ENCODE measurements at regions not wholly inside any gene's neighbourhood (a gene's known extent, or its start where the extent isn't known, plus 50 kb on each side); places are given as distances from the start of the nearest gene placed in this dataset.

DNA sequence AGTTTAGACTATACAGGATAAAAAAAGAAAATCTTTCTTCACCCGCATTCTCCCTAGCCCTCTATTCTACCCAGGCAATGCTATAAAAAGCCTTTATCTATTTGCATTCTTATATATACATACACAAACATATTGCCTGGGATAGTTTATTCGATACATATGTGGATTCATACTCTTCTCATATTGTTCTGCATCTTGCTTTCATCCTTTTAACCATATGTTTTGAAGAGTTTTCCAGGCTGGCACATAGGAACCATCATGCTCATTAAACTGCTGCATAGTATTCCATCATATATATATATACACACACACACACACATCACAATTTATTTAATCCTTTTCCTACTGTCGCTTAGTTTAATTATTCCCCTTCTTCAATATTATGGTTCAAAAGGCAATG, 461.2 kb downstream of the NTRK2 start:
- intact Hi-C loops (cut with micrococcal nuclease; ENCODE audit: unreplicated experiment): no loop called here
- in situ Hi-C loops (cut with HindIII; ENCODE audit: low pct_unique_long_range_greater_than_20kb, low sequenced_read_pairs): no loop called here
- Histone ChIP-seq H3K4me3 (ENCODE audit: low read depth in 2 of 2, low read length in 2 of 2) (no peak overlapping the region), H3K36me3 (ENCODE audit: control insufficient read depth, insufficient read depth, low read length) (no peaks in the 10 kb centered on the region), H3K4me1 (ENCODE audit: control insufficient read depth, insufficient read depth, low read length) (no peaks in the 10 kb centered on the region), H3K27ac (ENCODE audit: low read length) (no peak overlapping the region), H3K9me3 (ENCODE audit: control insufficient read depth, insufficient read depth, low read depth, low read length) (no peaks in the 10 kb centered on the region), H3K27me3 (ENCODE audit: control insufficient read depth, insufficient read depth, low read length) (no peaks in the 10 kb centered on the region)
- CTCF ChIA-PET: no interaction called here
- no peak for ATAC-seq
- POLR2A ChIA-PET: no interaction called here
- no peak for DNase-seq (ENCODE audit: low read depth, low spot score)
- TF ChIP-seq POLR2AphosphoS5 (IDR thresholded peaks at IDR 0.05; ENCODE audit: low read depth, low read length): no peak
- TF ChIP-seq, protein P1, sequence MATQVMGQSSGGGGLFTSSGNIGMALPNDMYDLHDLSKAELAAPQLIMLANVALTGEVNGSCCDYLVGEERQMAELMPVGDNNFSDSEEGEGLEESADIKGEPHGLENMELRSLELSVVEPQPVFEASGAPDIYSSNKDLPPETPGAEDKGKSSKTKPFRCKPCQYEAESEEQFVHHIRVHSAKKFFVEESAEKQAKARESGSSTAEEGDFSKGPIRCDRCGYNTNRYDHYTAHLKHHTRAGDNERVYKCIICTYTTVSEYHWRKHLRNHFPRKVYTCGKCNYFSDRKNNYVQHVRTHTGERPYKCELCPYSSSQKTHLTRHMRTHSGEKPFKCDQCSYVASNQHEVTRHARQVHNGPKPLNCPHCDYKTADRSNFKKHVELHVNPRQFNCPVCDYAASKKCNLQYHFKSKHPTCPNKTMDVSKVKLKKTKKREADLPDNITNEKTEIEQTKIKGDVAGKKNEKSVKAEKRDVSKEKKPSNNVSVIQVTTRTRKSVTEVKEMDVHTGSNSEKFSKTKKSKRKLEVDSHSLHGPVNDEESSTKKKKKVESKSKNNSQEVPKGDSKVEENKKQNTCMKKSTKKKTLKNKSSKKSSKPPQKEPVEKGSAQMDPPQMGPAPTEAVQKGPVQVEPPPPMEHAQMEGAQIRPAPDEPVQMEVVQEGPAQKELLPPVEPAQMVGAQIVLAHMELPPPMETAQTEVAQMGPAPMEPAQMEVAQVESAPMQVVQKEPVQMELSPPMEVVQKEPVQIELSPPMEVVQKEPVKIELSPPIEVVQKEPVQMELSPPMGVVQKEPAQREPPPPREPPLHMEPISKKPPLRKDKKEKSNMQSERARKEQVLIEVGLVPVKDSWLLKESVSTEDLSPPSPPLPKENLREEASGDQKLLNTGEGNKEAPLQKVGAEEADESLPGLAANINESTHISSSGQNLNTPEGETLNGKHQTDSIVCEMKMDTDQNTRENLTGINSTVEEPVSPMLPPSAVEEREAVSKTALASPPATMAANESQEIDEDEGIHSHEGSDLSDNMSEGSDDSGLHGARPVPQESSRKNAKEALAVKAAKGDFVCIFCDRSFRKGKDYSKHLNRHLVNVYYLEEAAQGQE (IDR thresholded peaks at IDR 0.05; ENCODE audit: insufficient read depth in 1 of 2, low read depth in 2 of 2, low read length in 1 of 2): no peak
- TF ChIP-seq TCF7L2 (IDR thresholded peaks at IDR 0.05; ENCODE audit: low read depth, low read length): no peak
- TF ChIP-seq, protein P2, sequence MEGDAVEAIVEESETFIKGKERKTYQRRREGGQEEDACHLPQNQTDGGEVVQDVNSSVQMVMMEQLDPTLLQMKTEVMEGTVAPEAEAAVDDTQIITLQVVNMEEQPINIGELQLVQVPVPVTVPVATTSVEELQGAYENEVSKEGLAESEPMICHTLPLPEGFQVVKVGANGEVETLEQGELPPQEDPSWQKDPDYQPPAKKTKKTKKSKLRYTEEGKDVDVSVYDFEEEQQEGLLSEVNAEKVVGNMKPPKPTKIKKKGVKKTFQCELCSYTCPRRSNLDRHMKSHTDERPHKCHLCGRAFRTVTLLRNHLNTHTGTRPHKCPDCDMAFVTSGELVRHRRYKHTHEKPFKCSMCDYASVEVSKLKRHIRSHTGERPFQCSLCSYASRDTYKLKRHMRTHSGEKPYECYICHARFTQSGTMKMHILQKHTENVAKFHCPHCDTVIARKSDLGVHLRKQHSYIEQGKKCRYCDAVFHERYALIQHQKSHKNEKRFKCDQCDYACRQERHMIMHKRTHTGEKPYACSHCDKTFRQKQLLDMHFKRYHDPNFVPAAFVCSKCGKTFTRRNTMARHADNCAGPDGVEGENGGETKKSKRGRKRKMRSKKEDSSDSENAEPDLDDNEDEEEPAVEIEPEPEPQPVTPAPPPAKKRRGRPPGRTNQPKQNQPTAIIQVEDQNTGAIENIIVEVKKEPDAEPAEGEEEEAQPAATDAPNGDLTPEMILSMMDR (IDR thresholded peaks at IDR 0.05): no peak
- no peak for TF ChIP-seq SIN3A (IDR thresholded peaks at IDR 0.05; ENCODE audit: borderline replicate concordance, insufficient read depth, low read depth, low read length)
- BruUV-seq (replicated peaks): no TSS peak

DNA sequence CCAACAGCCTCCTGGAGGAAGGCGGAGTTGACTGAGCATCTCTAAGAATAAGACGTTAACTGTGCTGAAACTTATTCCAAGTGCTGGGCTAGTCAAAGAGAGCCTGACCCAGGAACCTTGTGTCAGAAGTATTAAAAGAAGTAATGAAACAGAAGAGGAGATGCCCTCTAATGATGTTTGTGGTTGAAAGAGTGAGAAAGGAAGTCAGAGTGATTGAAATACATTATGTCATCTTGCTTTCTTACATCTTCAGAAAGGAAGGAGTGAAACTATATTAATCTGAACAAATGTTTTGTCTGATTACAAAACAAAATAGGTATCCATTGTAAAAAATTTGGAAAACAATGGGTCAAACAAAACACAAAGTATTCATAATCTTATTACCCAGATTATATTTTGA, 460.7 kb downstream of the NTRK2 start:
- BruUV-seq (replicated peaks): no TSS peak
- ATAC-seq: no peak
- in situ Hi-C loops (cut with HindIII; ENCODE audit: low pct_unique_long_range_greater_than_20kb, low sequenced_read_pairs): no loop called here
- POLR2A ChIA-PET: no interaction called here
- H3K9me3 ChIP-seq (ENCODE audit: control insufficient read depth, insufficient read depth, low read depth, low read length): no peaks in the 10 kb centered on the region
- H3K27ac ChIP-seq (ENCODE audit: low read length): no peak overlapping the region
- H3K27me3 ChIP-seq (ENCODE audit: control insufficient read depth, insufficient read depth, low read length): no peaks in the 10 kb centered on the region
- no peak overlapping the region for H3K4me3 ChIP-seq (ENCODE audit: low read depth in 2 of 2, low read length in 2 of 2)
- no peaks in the 10 kb centered on the region for H3K4me1 ChIP-seq (ENCODE audit: control insufficient read depth, insufficient read depth, low read length)
- no peaks in the 10 kb centered on the region for H3K36me3 ChIP-seq (ENCODE audit: control insufficient read depth, insufficient read depth, low read length)
- TF ChIP-seq TCF7L2 (IDR thresholded peaks at IDR 0.05; ENCODE audit: low read depth, low read length): no peak
- no peak for TF ChIP-seq POLR2AphosphoS5 (IDR thresholded peaks at IDR 0.05; ENCODE audit: low read depth, low read length)
- TF ChIP-seq, protein P2 (IDR thresholded peaks at IDR 0.05): no peak
- TF ChIP-seq, protein P1 (IDR thresholded peaks at IDR 0.05; ENCODE audit: insufficient read depth in 1 of 2, low read depth in 2 of 2, low read length in 1 of 2): no peak
- TF ChIP-seq SIN3A (IDR thresholded peaks at IDR 0.05; ENCODE audit: borderline replicate concordance, insufficient read depth, low read depth, low read length): no peak
- CTCF ChIA-PET: no interaction called here
- DNase-seq (ENCODE audit: low read depth, low spot score): no peak
- intact Hi-C loops (cut with micrococcal nuclease; ENCODE audit: unreplicated experiment): no loop called here
